ENCODE measurements at regions not wholly inside any gene's neighbourhood (a gene's known extent, or its start where the extent isn't known, plus 50 kb on each side); places are given as distances from the start of the nearest gene placed in this dataset.

- intact Hi-C loops (cut with micrococcal nuclease) = no loop called here
- H3K4me1 Mint-ChIP-seq (ENCODE audit: low read depth) = peaks cover 2% of the 10 kb centered on the region
- H3K9me3 Mint-ChIP-seq = no peaks in the 10 kb centered on the region
- POLR2A ChIA-PET = no interaction called here
- CTCF ChIA-PET = no interaction called here
- DNase-seq = no peak
- no peaks in the 10 kb centered on the region for H3K36me3 Mint-ChIP-seq
- H3K27ac Mint-ChIP-seq = no peak overlapping the region
- H3K27me3 Mint-ChIP-seq = peaks cover 10% of the 10 kb centered on the region
- no peak overlapping the region for H3K4me3 Mint-ChIP-seq
These were observed 160.1 kb downstream of the ERMARD start for GRCh38 chr6:169911264-169912263.

GRCh38 chr6:169909113-169909512, 157.7 kb downstream of the ERMARD start:
- intact Hi-C loops (cut with micrococcal nuclease) = no loop called here

GRCh38 chr6:169908403-169908933, 157.0 kb downstream of the ERMARD start:
- H3K27me3 Mint-ChIP-seq = peaks cover 7% of the 10 kb centered on the region
- H3K4me1 Mint-ChIP-seq (ENCODE audit: low read depth) = no peaks in the 10 kb centered on the region
- H3K36me3 Mint-ChIP-seq = no peaks in the 10 kb centered on the region
- H3K27ac Mint-ChIP-seq = no peak overlapping the region
- H3K4me3 Mint-ChIP-seq = no peak overlapping the region
- no peak for DNase-seq
- CTCF ChIA-PET = no interaction called here
- POLR2A ChIA-PET = no interaction called here
- intact Hi-C loops (cut with micrococcal nuclease) = no loop called here
- H3K9me3 Mint-ChIP-seq = no peaks in the 10 kb centered on the region

More at GRCh38 chr6:169909113-169909512, 157.7 kb downstream of the ERMARD start:
- peaks cover 2% of the 10 kb centered on the region for H3K4me1 Mint-ChIP-seq (ENCODE audit: low read depth)
- no peaks in the 10 kb centered on the region for H3K36me3 Mint-ChIP-seq
- ChIA-PET CTCF (no interaction called here), POLR2A (no interaction called here)
- H3K27ac Mint-ChIP-seq = no peak overlapping the region
- no peak for DNase-seq
- H3K27me3 Mint-ChIP-seq = peaks cover 7% of the 10 kb centered on the region
- H3K9me3 Mint-ChIP-seq = no peaks in the 10 kb centered on the region
- no peak overlapping the region for H3K4me3 Mint-ChIP-seq

- no peaks in the 10 kb centered on the region for H3K9me3 Mint-ChIP-seq
- POLR2A ChIA-PET = no interaction called here
These were observed 156.1 kb downstream of the ERMARD start for GRCh38 chr6:169907419-169908115.

GRCh38 chr6:169906688-169907418, 155.4 kb downstream of the ERMARD start:
- Mint-ChIP-seq H3K36me3 (no peaks in the 10 kb centered on the region), H3K4me3 (no peak overlapping the region), H3K9me3 (no peaks in the 10 kb centered on the region), H3K27ac (no peak overlapping the region), H3K27me3 (peaks cover 5% of the 10 kb centered on the region), H3K4me1 (ENCODE audit: low read depth) (no peaks in the 10 kb centered on the region)
- CTCF ChIA-PET = no interaction called here
- intact Hi-C loops (cut with micrococcal nuclease) = no loop called here
- no peak for DNase-seq
- POLR2A ChIA-PET = no interaction called here

More at GRCh38 chr6:169907419-169908115, 156.1 kb downstream of the ERMARD start:
- no peak overlapping the region for H3K4me3 Mint-ChIP-seq
- CTCF ChIA-PET = no interaction called here
- intact Hi-C loops (cut with micrococcal nuclease) = no loop called here
- H3K27ac Mint-ChIP-seq = no peak overlapping the region
- H3K4me1 Mint-ChIP-seq (ENCODE audit: low read depth) = no peaks in the 10 kb centered on the region
- no peaks in the 10 kb centered on the region for H3K36me3 Mint-ChIP-seq
- H3K27me3 Mint-ChIP-seq = peaks cover 5% of the 10 kb centered on the region
- DNase-seq = no peak

- Mint-ChIP-seq H3K27ac (no peak overlapping the region), H3K27me3 (peaks cover 5% of the 10 kb centered on the region)
- POLR2A ChIA-PET = no interaction called here
These were observed 154.7 kb downstream of the ERMARD start for GRCh38 chr6:169906004-169906687.

GRCh38 chr6:169905041-169905807, 153.8 kb downstream of the ERMARD start:
- POLR2A ChIA-PET = no interaction called here
- no peaks in the 10 kb centered on the region for H3K27me3 Mint-ChIP-seq
- H3K4me1 Mint-ChIP-seq (ENCODE audit: low read depth) = no peaks in the 10 kb centered on the region
- no peak for DNase-seq
- H3K4me3 Mint-ChIP-seq = no peak overlapping the region
- CTCF ChIA-PET = no interaction called here
- no peak overlapping the region for H3K27ac Mint-ChIP-seq
- H3K36me3 Mint-ChIP-seq = no peaks in the 10 kb centered on the region
- intact Hi-C loops (cut with micrococcal nuclease) = no loop called here
- H3K9me3 Mint-ChIP-seq = no peaks in the 10 kb centered on the region

More at GRCh38 chr6:169906004-169906687, 154.7 kb downstream of the ERMARD start:
- no peaks in the 10 kb centered on the region for H3K36me3 Mint-ChIP-seq
- no peaks in the 10 kb centered on the region for H3K9me3 Mint-ChIP-seq
- H3K4me1 Mint-ChIP-seq (ENCODE audit: low read depth) = no peaks in the 10 kb centered on the region
- CTCF ChIA-PET = no interaction called here
- intact Hi-C loops (cut with micrococcal nuclease) = no loop called here
- H3K4me3 Mint-ChIP-seq = no peak overlapping the region
- DNase-seq = no peak

GRCh38 chr6:169904051-169904922, 152.9 kb downstream of the ERMARD start:
- ChIA-PET CTCF (interaction anchor here (0.6 kb wide), 1 partner anchor 20 kb away, joined by 3 read pairs; no protein-coding TSS in a partner anchor), POLR2A (no interaction called here)
- Mint-ChIP-seq H3K4me1 (ENCODE audit: low read depth) (no peaks in the 10 kb centered on the region), H3K27ac (no peak overlapping the region), H3K36me3 (no peaks in the 10 kb centered on the region), H3K9me3 (no peaks in the 10 kb centered on the region), H3K27me3 (no peaks in the 10 kb centered on the region), H3K4me3 (no peak overlapping the region)
- intact Hi-C loops (cut with micrococcal nuclease) = no loop called here
- no peak for DNase-seq

- no peaks in the 10 kb centered on the region for H3K27me3 Mint-ChIP-seq
- ChIA-PET CTCF (no interaction called here), POLR2A (no interaction called here)
- no peak for DNase-seq
- H3K27ac Mint-ChIP-seq = no peak overlapping the region
- no peaks in the 10 kb centered on the region for H3K9me3 Mint-ChIP-seq
- H3K36me3 Mint-ChIP-seq = no peaks in the 10 kb centered on the region
- intact Hi-C loops (cut with micrococcal nuclease) = no loop called here
- no peaks in the 10 kb centered on the region for H3K4me1 Mint-ChIP-seq (ENCODE audit: low read depth)
- no peak overlapping the region for H3K4me3 Mint-ChIP-seq
These were observed 151.7 kb downstream of the ERMARD start for GRCh38 chr6:169903122-169903521.

GRCh38 chr6:169902604-169903003, 151.2 kb downstream of the ERMARD start:
- no peaks in the 10 kb centered on the region for H3K36me3 Mint-ChIP-seq
- ChIA-PET CTCF (no interaction called here), POLR2A (no interaction called here)
- H3K27ac Mint-ChIP-seq = no peak overlapping the region
- no peaks in the 10 kb centered on the region for H3K9me3 Mint-ChIP-seq
- no peaks in the 10 kb centered on the region for H3K4me1 Mint-ChIP-seq (ENCODE audit: low read depth)
- no peak for DNase-seq
- no peaks in the 10 kb centered on the region for H3K27me3 Mint-ChIP-seq
- intact Hi-C loops (cut with micrococcal nuclease) = no loop called here
- no peak overlapping the region for H3K4me3 Mint-ChIP-seq
